ENCODE measurements at regions not wholly inside any gene's neighbourhood (a gene's known extent, or its start where the extent isn't known, plus 50 kb on each side); places are given as distances from the start of the nearest gene placed in this dataset.
"Not testable (repeated sequence)": the region's sequence is repeated elsewhere in the genome, so short reads cannot be mapped to it uniquely, and the experiment has no call there.

DNA sequence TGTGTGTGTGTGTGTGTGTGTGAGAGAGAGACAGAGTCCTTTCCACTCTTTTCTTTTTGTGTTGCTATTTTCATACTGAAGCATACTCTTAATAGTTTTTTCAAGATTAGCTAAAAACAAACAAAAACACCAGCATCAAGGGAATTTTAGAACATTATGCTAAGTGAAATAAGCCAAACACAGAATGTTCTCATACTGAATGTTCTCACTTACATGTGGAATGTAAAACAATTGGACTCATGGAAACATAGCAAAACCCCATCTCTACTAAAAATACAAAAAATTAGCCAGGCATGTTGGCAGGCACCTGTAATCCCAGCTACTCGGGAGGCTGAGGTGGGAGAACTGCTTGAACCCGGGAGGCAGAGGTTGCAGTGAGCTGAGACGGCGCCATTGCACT lies 193.4 kb downstream of the XPNPEP1 start:
- TF ChIP-seq, protein P1, sequence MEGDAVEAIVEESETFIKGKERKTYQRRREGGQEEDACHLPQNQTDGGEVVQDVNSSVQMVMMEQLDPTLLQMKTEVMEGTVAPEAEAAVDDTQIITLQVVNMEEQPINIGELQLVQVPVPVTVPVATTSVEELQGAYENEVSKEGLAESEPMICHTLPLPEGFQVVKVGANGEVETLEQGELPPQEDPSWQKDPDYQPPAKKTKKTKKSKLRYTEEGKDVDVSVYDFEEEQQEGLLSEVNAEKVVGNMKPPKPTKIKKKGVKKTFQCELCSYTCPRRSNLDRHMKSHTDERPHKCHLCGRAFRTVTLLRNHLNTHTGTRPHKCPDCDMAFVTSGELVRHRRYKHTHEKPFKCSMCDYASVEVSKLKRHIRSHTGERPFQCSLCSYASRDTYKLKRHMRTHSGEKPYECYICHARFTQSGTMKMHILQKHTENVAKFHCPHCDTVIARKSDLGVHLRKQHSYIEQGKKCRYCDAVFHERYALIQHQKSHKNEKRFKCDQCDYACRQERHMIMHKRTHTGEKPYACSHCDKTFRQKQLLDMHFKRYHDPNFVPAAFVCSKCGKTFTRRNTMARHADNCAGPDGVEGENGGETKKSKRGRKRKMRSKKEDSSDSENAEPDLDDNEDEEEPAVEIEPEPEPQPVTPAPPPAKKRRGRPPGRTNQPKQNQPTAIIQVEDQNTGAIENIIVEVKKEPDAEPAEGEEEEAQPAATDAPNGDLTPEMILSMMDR (IDR thresholded peaks at IDR 0.05), result not testable (repeated sequence)
- not testable (repeated sequence) for TF ChIP-seq POLR2A (IDR thresholded peaks at IDR 0.05)

Measured in ovary (tissue), 3 donors.